Vagina (tissue), 2 donors: ENCODE measurements at regions not wholly inside any gene's neighbourhood (a gene's known extent, or its start where the extent isn't known, plus 50 kb on each side); places are given as distances from the start of the nearest gene placed in this dataset.

Source experiments
- CTCF ChIP-seq, 3 experiments: fragments of 450-650 bp in 2 of 3; fragments of 200-600 bp in 1 of 3; sonication (generic) in 1 of 3; IDR thresholded peaks; one replicate each; pipeline ENCODE4 v1.5.1; 2017 to 2019; ENCODE audit warnings: antibody characterized with exemption in 3 of 3, mild to moderate bottlenecking in 2 of 3, moderate library complexity in 2 of 3
- POLR2AphosphoS5 ChIP-seq, 2 donors: sonication (generic); formaldehyde crosslinking; IDR thresholded peaks; one replicate each; pipeline ENCODE4 v1.9.0; 2017; ENCODE audit warnings: antibody characterized with exemption in 2 of 2, mild to moderate bottlenecking in 2 of 2, low read depth in 1 of 2; ENCODE audit not compliant: insufficient read depth in 1 of 2

DNA sequence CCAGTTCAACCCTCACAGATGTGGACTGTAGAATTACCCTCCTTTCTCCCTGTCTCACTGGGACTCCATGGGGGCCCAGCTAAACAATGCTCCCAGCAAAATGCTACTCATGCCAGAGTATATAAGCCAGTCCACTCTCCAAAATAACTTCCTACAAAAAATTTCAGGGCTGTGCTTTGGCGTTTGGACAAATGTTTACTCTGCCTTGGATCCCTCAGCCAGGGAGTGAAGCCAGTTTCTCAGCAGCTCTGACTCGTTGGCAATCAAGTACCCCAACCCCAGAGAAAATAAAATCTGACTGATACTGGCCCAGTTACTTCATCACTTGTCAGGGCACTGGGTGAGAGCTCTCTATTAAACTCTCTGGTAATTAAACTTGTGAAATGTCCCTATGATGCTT is 250.4 kb downstream of the TSHZ3 start:
- no peak for TF ChIP-seq CTCF (IDR thresholded peaks at IDR 0.05)
- TF ChIP-seq POLR2AphosphoS5 (IDR thresholded peaks at IDR 0.05; ENCODE audit: insufficient read depth in 1 of 2, low read depth in 1 of 2): no peak
